Epithelial cell of esophagus (primary cell): ENCODE measurements at regions not wholly inside any gene's neighbourhood (a gene's known extent, or its start where the extent isn't known, plus 50 kb on each side); places are given as distances from the start of the nearest gene placed in this dataset.

Experiments used
- DNase-seq: peaks from one replicate; pipeline ENCODE4 v3.0.0; 2010; ENCODE audit warnings: low read depth
- H3K4me3 ChIP-seq: 2 replicates; pipeline ENCODE4 v1.5.1; 2011; ENCODE audit warnings: mild to moderate bottlenecking, low read length, control low read depth
- TF ChIP-seq, protein P1 (sequence below): IDR thresholded peaks from 2 replicates; pipeline ENCODE4 v1.5.1; 2011; ENCODE audit warnings: low read depth, mild to moderate bottlenecking, low read length, control low read depth, inconsistent platforms; ENCODE audit not compliant: insufficient read depth; ENCODE audit errors: missing control alignments

GRCh38 chrX:39477031-39477761 is 620.6 kb downstream of the BCOR start:
- H3K4me3 ChIP-seq = no peak overlapping the region
- no peak for DNase-seq
- TF ChIP-seq, protein P1, sequence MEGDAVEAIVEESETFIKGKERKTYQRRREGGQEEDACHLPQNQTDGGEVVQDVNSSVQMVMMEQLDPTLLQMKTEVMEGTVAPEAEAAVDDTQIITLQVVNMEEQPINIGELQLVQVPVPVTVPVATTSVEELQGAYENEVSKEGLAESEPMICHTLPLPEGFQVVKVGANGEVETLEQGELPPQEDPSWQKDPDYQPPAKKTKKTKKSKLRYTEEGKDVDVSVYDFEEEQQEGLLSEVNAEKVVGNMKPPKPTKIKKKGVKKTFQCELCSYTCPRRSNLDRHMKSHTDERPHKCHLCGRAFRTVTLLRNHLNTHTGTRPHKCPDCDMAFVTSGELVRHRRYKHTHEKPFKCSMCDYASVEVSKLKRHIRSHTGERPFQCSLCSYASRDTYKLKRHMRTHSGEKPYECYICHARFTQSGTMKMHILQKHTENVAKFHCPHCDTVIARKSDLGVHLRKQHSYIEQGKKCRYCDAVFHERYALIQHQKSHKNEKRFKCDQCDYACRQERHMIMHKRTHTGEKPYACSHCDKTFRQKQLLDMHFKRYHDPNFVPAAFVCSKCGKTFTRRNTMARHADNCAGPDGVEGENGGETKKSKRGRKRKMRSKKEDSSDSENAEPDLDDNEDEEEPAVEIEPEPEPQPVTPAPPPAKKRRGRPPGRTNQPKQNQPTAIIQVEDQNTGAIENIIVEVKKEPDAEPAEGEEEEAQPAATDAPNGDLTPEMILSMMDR = no peak

DNA sequence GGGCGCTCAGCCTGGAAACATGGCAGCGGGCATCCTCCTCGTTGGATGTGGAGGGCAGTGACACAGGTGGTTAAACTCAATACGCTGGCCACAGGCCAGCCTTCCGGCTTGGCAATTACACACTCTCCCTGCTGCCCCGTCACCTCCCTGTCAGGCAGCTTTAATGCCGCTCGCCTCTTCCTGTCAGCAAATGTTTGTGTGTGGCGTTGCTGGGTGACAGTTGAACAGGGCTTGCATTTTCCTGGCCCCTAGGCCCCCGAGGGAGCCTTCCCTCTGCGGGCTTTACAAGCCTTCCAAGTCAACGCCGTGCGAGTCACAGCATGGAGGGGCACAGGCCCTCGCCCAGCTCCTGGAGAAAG is 620.0 kb downstream of the BCOR start:
- peak; percentile 14 for DNase-seq
- no peak overlapping the region for H3K4me3 ChIP-seq
- TF ChIP-seq, protein P1 = no peak

DNA sequence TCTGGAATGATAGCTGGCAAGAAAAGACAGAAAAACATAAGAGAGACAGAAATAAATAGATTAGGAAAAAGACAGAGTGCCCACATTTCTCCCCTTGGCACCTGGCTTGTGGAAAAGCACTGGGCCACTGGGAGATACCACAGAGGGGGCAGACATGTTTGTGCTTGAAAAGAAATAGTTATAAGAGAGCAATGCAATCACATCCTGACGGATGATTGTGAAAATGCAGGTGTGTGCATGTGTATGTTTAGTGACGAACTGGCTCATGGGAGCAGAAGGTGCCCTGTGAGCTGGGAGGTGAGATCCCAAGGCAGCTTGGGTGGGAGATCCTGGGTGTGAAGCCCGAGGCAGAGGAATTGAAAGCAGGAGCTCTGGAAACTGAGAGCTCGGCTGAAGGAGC is 617.9 kb downstream of the BCOR start:
- TF ChIP-seq, protein P1 = no peak
- no peak overlapping the region for H3K4me3 ChIP-seq
- peak; percentile 37 for DNase-seq

GRCh38 chrX:39480963-39481362 is 616.8 kb downstream of the BCOR start:
- DNase-seq = no peak
- TF ChIP-seq, protein P1 = no peak
- no peak overlapping the region for H3K4me3 ChIP-seq

GRCh38 chrX:39481621-39482020 is 616.1 kb downstream of the BCOR start:
- DNase-seq = no peak
- TF ChIP-seq, protein P1 = no peak
- H3K4me3 ChIP-seq = no peak overlapping the region

DNA sequence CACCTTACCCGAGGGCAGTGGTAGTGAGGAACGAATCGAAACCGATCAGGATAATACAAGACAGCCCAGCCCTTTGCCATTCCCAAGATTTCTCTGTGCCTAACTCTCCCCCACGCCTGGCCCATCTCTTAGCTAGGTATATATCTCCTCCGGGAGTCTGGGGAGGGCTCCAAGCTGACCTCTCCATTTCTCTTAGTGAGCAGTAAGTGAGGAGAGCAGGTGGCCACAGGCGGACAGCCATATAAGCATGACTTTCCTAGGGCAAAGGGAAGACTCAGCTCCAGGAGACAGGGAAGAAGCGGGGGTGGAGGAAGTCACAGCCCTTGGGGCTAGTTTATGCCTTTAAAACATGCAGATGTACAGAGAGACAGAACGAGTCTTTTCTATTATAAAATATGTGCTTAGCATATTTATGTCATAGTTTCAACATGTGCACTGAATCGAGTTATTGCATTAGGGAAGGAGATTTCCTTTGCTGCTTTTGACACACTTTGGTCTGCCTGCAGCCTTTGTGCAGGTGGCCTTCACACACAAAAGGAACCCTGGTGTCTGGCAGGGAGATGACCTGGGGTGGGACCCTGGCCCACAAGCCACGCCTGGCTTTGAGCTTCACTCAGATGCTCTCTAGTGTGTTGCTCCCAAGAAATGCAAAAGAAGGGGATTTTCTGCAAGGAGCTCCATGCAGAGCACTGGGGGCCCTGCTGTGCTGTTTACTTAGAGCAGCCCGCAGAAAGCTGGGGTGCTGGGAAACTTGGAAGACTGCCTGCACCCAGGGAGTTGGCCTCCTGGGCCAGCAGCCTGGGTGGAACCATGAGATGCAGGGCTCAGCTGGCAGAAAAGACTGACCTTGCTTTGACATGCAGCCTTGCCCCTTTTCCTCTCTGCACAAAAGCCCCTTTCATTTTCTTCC is 613.3 kb downstream of the BCOR start:
- no peak overlapping the region for H3K4me3 ChIP-seq
- TF ChIP-seq, protein P1 = no peak
- no peak for DNase-seq
